NCI-H187 (cell line): ENCODE measurements at regions not wholly inside any gene's neighbourhood (a gene's known extent, or its start where the extent isn't known, plus 50 kb on each side); places are given as distances from the start of the nearest gene placed in this dataset.

Experiments used
- DNase-seq, 2 experiments: peaks; one replicate each; lab custom pipeline; 2025; lab: John Stamatoyannopoulos, UW

DNA sequence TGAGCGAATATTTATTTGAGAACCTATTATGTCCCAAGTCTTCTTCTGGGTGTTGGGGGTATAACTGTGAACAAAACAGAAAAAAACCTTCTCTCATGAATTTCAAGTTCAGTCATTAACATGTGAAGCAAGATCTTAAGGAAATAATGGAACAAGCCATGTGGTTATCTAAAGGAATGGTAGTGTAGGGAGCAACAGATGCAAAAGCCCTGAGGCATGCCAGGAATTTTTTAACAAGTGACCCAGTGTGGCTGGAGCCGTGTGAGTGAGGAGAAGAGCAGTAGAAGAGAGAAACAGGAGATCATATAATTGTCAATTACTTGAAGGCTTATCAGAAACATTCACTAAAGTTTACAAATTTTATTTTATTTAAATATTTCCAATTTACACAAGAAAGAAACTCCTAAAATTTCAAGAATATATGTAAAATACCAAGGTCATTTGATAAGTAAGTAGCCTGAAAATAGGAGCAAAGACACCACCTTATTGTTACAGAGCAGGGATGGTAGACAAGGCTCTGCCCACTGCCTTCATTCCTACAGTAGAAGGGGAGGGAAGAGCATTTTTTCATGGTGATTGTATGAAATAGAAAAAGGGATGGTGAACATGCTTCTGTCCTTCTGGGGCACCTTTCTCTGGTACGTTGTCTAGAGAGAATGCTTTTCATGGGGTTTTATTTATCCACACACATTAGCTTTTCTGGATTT is 345.1 kb downstream of the PLOD2 start:
- no peak for DNase-seq

DNA sequence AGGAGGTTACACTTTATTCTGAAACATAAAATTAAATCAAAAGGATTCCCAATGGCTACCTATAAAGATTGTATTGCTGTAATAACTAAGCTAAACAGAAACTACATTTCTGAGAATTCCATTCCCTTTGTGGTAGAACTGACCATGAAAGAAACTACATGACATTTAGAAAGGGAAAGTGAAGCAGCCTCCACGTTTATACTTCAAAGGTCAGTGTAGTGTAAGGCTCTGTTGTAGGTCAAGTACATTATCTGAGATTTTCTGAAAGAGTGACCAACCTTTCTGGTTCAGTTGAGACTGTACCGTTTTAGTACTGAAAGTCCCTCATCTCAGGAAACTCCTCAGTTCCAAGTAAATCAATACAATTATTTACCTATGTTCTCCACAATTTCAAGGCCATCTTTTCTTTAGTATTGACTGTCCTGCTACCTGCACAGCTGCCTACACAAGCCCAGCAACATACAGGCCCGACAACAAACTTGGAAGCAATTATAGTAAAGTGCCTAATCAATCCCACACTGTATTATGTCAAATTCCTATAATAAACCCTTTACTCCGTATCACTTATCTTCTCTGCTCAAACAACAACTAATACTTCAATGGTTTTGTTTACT is 343.0 kb downstream of the PLOD2 start:
- DNase-seq = no peak

DNA sequence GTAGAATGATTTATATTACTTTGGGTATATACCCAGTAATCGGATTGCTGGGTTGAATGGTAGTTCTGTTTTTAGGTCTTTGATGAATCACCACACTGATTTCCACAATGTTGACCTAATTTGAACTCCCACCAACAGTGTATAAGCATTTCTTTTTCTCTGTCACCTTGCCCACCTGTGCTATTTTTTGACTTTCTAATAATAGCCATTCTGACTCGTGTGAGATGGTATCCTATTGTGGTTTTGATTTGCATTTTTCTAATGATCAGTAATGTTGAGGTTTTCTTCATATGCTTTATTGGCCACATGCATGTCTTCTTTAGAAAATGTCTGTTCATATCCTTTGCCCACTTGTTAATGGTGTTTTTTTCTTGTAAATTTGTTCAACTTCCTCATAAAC is 340.8 kb downstream of the PLOD2 start:
- DNase-seq = no peak

DNA sequence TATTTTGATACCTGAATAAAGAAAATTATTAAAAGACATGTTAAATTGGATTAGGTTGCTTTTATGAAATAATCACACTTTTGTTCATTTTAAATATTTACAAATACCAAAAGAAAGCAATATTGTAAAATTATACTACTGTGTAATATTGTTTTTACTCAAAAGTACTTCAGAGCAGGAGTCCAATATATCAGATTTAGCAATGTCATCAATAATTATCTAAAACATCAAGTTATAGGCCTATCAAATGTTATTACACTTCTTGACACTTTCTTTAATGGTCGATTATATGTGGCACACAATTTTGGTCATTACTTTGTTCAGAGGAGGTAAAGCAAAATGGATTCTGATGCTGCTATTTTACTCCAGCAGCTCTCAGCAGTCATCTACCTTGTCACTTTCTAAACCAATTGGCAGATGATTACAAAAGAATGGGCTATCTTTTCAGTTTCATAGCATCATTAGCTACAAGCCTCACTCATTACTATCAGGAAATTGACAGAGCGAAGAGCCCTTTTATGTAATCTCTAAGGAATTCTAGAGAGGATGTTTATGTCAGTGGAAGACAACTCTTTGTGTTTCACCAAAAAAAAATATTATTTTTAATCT is 318.6 kb downstream of the PLOD2 start:
- DNase-seq = no peak

DNA sequence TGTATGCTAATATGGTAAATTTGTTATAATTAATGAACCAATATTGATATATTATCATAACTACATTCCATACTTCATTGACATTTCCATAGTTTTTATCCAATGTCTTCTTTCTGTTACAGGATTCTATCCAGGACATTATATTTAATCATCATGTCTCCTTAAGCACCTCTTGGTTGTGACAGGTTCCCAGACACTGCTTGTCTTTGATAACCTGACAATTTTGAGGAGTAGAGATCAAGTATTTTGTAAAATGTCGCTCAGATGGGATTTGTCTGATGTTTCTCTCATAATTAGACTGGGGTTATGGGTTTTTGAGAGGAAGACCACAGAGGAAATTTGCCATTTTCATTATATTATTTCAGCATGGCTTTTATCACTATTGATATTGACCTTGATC is 317.4 kb downstream of the PLOD2 start:
- no peak for DNase-seq

DNA sequence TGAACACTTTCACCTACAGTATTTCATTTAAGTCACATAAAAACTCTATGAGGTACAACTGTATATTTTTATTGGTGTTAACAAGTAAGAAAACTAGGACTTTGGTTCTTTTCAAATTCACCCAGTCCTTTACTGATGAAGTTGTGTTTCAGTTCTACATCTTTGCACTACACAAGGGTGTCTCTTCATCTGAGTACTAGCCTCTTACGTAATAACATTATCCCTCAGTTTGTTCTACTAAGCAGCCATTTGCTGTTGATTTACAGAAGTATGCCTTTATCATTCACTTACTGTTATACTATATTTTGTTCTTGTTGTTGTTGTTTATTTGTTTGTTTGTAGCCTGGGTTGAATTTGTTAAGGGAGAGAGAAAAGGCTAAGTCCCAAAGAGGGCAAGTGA is 311.9 kb downstream of the PLOD2 start:
- DNase-seq = no peak

DNA sequence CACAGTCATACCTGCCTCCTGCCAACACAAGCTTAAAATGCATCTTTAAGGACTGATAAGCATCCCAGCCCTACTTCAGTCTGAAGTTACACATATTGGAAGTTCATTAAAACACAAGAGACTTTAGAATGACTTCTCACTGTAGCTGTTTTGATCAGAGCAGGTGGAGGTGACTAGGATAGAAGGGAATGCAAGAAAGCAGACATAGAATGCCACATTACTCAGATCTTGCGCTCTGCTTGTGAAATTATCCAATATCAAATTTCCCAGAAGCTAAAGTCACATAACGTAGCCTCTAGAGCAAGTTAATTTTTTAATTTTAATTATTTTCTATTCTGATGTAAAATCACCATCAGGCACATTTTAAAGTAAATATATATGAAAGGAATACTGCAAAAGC is 306.5 kb downstream of the PLOD2 start:
- DNase-seq = no peak

DNA sequence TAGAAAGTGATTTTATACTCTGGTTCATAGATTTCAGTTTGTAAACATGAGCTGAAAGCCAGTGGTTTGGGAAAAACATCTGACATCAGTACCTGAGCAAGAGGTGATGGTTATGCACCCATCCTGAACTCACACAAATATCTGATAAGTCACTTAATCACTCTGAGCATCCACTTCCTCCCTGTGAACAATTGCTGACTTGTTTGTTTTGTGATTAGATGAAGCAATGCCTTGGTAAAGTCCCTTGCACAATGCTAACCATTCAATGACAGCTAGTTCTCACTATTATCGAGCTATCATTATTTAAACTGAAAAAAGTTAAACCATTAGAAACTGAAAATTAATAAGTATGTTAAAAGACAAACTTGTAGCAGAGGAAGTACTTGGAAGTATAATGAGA is 303.0 kb downstream of the PLOD2 start:
- DNase-seq = no peak

DNA sequence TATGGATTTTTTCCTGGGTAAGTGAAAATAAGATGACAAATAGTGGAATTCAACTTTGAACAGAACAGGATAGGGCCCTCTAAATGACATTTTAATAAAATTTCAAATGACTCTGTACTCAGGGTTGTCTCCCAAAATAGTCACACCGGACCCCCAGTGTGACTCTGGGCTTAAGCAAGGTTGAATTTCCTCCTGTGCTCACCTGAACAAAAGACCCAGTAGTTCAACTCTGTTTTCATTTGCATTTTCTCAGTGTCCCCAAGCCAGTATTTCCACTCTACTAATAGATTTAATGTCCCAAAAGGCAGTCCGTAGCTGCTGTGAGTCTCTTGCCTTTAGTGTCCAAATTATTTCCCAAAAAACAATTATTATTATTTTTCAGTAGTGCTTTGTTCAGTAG is 296.6 kb downstream of the PLOD2 start:
- DNase-seq = no peak

DNA sequence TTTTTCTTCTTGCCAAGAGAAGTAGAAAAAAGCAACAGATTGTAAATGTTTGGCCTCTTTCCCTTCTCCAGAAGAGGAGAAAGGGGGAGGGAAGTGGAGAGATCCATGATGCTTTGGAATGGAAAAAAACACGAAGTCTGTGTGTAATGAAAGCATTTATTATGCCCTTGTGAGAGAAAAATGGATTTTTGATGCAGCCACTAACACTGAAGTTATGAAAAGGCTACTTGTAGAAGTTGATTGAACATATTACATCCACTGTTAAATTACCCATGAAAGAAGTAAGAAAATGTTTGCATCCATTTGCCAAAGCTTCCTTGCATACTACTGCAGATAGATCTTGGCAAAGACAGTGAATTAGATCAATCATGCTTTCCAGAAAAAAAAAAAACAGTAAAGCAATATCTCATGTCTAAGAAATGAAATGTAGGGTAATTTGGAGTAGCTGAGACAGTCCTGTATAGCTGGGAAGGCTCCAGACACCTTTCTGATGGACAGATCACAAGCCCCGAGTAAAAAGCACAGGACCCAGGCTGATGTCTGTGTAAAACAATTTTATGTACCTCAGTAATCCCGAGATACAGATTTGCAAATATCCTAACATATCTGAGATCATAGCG is 295.5 kb downstream of the PLOD2 start:
- no peak for DNase-seq

DNA sequence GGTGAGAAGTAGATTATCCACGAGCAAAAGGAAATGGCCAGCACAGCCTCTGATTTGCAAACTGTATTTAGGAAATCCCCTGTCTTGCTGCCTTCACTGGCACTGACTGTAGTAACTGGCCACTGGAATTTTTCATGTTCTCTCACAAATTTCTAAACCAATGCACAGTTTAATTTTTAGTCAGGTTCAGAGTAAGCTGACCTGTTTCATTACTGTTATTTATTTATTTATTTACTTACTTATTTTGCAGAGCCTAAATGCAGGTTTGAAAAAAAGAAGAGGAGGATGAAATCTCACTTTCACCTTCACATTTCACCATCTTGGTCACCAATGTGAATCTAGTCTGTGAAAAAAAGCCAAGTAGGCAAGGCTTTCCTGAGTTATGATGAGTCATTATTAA is 291.0 kb downstream of the PLOD2 start:
- DNase-seq = no peak

DNA sequence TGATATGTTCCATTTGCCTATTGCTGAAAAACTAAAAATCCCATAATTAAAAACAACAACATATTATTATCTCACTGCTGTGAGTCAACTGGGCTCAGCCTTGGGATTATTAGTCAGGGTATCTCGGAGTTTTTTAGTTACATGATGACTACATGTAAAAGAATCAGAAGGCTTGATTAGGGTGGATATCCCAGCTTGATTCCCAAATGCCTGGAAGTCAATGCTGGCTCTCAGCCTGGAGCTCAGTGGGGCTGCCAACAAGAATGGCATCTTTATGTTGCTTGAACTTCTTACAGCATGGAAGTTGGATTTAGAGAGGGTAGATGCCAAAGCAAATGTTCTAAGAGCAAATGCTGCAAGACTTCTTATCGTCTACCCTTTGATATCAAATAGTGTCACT is 278.5 kb downstream of the PLOD2 start:
- DNase-seq = no peak

DNA sequence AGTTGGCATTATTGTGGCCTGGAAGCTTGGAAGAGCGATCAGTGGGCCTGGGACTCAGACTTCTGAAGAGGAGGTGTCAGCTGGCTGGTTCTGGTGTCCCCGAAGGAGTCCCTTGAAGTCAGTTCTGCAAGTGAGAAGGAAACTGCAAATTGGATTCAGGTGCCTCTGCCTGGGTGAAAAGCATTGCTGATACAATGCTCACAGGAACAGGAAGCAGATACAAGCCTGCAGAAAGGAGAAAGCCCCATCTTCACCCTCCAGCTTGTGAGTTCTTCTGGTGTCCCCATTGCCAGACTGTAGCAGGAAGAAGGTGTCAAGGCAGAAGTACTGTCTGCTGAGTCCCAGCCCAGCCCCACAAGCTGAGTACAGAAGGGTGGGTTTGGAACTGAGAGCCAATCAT is 271.3 kb downstream of the PLOD2 start:
- DNase-seq = no peak

DNA sequence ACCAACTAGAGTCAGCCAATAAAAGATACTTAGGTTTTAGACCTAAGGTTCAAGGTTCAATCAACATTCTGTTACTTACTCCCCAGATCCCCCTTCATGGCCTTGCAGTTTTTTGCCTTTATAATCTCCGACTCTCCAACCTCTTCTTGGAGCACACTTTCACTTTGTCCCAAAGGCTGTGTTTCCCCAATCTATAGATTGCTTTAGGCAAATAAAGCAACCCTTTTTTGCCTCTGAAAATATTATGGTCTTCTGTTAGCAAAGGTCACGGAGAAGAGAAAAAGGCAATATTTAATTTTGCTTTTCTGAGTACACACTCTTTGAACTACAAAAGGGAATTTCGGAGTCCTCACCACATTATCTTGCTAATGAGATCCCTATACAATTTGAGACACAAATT is 268.1 kb downstream of the PLOD2 start:
- no peak for DNase-seq

DNA sequence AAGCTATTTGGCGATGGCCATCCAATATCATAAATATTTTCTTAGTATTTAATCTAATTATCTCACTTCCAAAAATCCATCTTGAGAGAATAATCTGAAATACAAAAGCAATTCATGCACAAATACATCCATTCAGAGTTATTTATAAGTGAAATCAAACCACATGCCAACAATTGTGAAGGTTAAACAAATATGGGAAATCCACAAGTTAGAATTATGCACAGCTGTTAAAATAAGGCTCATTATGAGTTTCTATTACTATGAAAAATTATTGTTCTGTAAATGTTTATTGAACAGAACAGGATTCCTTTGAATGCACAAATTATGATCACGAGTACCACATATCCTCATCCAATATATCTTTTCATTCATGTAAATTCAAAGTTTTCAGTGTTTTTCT is 267.7 kb downstream of the PLOD2 start:
- no peak for DNase-seq

DNA sequence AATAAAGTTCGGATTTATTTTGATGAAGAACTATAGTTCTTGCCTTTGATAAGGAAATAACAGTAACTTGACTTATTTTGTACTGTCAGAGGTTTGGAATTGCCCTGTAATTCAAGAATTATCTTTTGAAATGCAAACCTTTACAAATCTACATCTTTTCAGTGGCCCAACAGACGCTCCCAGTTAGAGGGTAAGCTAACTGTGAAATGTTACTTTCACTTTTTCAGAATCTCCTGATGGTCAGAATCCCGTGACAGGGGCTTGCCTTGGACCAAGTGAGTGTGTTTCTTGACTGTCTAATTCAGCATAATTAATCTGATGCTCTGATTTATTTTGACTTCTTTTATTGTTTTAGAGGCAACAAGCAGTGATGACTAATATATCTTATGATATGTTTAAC is 262.5 kb downstream of the PLOD2 start:
- no peak for DNase-seq

DNA sequence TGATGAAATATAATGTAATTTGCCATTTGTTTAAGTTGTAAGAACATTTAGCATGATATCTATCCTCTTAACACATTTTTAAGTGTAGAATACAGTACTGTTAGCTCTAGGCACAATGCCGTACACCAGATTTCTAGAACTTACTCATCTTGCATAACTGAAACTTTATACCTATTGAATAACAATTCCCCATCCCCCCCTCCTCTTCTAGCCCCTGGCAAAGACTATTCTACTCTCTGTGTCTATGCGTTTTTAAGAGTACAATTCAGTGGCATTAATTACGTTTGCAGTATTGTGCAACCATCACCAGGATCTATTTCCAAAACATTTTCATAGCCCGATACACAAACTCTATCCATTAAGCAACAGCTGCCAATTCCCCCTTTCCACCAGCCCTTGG is 261.7 kb downstream of the PLOD2 start:
- DNase-seq = no peak

DNA sequence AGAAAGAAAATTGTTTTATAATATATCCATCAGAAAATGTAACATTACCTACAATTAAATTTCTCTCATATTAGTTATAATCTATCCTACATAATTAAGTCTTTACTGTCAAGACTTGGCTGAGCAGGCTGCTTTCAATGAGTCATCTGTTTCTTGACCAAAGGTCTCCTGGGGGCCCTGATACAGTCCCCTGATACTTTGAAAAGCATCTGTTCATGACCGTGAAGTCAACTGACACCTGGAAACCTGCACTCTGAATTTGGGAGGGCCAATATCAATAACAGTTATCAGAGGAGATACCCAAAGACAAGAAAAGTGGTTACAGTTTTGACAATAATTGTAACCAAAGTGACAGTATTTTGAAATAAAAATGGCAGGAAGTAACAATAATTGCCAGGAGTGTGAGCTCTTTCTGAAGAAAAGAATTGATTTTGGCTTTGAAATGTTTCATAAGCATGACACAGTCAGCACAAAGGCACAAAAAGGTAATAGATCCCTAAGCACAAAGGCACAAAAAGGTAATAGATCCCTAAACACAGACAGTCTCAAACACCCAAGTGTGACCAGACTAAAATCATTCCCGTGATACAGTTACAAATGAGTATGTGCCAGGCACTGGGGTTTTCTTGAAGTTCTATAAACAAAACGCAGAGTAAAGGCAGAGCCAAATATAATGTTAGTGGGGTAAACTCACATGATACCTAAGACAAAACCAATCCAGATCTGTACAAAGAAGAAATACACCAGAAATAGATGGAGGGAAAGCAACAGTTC is 260.7 kb downstream of the PLOD2 start:
- no peak for DNase-seq

DNA sequence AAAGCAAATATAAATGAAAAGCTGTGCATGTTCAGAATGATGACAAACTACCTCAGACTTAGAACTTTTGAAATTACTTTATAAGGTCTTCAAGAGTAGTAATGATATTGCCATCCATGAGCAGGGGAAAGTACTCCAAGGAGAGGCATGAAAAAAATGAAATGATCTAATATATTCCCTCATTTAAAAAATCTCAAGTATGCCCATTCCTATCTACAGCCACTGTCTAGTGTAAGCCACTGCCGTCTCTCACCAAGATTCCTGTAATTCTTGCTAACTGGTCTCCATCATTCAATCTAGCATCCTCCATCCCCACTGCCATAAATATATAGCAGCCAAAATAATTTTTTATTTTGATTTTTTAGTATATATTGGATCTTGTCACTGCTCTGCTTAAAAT is 258.8 kb downstream of the PLOD2 start:
- DNase-seq = no peak

DNA sequence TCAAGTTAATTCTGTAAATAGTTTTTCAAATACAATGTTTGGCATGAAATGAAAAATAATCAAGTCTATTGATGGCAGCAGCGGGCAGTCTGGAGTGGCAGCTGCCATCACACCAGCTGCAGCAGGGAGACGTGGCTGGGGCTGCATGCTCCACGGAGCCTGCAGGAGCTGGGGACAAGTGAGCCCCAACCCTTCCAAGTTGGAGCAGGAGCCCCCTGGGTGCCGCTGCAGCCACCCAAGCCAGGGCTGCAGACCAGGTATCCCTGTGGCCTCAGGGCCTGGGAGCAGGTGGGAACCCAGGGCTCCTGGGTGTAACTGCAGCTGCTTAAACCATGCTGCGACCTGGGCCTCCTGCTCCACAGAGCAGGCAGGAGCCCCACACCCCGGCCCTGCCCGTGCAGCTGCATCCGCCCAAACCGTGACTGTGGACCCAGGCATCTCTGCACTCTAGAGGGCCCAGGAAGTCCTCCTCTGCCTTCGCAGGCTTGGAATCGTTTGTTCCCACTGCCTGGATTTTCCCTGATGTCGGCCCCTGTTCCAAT is 257.4 kb downstream of the PLOD2 start:
- no peak for DNase-seq

DNA sequence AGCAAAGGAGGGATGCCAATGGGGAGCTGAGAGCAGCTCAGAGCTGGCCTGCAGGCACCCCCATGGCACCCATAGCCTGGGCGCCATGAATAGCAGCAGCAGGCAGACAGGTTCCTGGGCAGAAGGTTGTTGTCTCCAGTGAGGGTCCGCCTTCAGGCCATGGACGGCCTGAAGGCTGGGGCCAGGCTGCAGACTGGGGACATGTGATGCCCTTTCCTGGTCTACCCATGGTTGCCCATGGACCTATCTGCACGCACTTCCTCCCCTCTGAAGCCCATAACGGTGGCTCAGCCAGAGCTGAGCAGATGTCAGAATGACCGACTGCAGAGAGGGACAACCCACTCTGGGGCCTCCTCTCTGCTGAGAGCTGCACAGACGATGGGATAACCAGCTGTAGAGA is 256.8 kb downstream of the PLOD2 start:
- DNase-seq = no peak

DNA sequence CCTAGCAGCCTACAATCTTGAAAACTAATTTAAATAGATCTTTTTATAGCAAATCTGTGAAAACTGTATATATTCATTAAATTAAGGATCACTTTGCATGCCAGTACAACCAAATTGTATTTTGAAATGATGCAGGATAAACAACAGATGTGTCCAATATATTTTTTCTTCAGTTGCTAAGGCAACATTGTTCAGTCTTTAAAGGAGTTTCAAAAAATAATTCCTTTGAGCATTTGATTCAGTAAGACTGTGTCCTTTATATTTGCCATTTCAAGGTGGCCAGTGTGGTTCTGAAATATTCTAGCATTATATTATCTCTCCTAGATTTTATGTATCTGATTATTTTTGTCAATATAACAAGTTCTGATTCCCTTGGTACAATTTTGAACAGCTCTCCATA is 254.7 kb downstream of the PLOD2 start:
- no peak for DNase-seq
